HL-60 (cell line): ENCODE measurements at regions not wholly inside any gene's neighbourhood (a gene's known extent, or its start where the extent isn't known, plus 50 kb on each side); places are given as distances from the start of the nearest gene placed in this dataset.

ENCODE experiments used
- CTCF ChIP-seq: IDR thresholded peaks from one replicate; pipeline ENCODE4 v1.5.1; 2011; ENCODE audit warnings: low read length, control low read depth, inconsistent platforms; ENCODE audit not compliant: insufficient read depth
- GABPA ChIP-seq: IDR thresholded peaks from 2 replicates; pipeline ENCODE4 v1.6.1; 2012; ENCODE audit warnings: low read depth
- POLR2AphosphoS5 ChIP-seq: IDR thresholded peaks from 2 replicates; pipeline ENCODE4 v1.6.1; 2012; ENCODE audit warnings: low read depth
- REST ChIP-seq: IDR thresholded peaks from 2 replicates; pipeline ENCODE4 v1.6.1; 2012; ENCODE audit warnings: low read depth; ENCODE audit not compliant: insufficient replicate concordance

GRCh38 chr5:74212336-74212735 lies 428.2 kb downstream of the ENC1 start:
- TF ChIP-seq POLR2AphosphoS5 = no peak
- TF ChIP-seq CTCF = no peak
- TF ChIP-seq REST = no peak
- TF ChIP-seq GABPA = no peak
